K562 (cell line): ENCODE measurements at regions not wholly inside any gene's neighbourhood (a gene's known extent, or its start where the extent isn't known, plus 50 kb on each side); places are given as distances from the start of the nearest gene placed in this dataset.

Experiments used
- ATAC-seq: fragments of 200-7000 bp; cut with Tn5 transposase; 3 replicates; pipeline ENCODE4 v1.9.1; 2020; ENCODE audit warnings: moderate library complexity
- BruUV-seq: library from RNA; stranded (reverse); fragments of 400-500 nt; replicated peaks from 2 replicates; lab custom pipeline; 2021; lab: Mats Ljungman, UMichigan
- CTCF ChIA-PET: fragments of 300-600 bp; formaldehyde crosslinking; extraction: SDS; loops from one replicate; lab custom pipeline; 2021; ENCODE audit warnings: low intra/inter-chr PET ratio; lab: Yijun Ruan, JAX
- POLR2A ChIA-PET: fragments of 300-600, 350-650 bp; sonication (Branson Sonifier 250); formaldehyde crosslinking; extraction: SDS; loops from one replicate; lab custom pipeline; 2021; ENCODE audit warnings: antibody characterized with exemption, inconsistent platforms; lab: Yijun Ruan, JAX
- DNase-seq, 4 experiments: peaks; one replicate each; pipeline versions ENCODE4 v3.0.0 to v3.0.0-alpha.2; 2011 to 2018; ENCODE audit warnings: low spot score in 3 of 4, mixed read lengths in 3 of 4; ENCODE audit errors: extremely low read depth in 1 of 4
- FAIRE-seq: peaks from 2 replicates; lab custom pipeline; 2011; peaks lifted over from hg19 to GRCh38; lab: Jason Lieb, UNC
- H2AFZ ChIP-seq: 2 replicates; pipeline ENCODE4 v1.6.0; 2011; ENCODE audit warnings: low read depth, low read length, control low read depth, inconsistent platforms
- H3K27ac ChIP-seq: fragments of 200-600 bp; 3 replicates; pipeline ENCODE4 v1.8.0; 2011; ENCODE audit warnings: low read depth, mild to moderate bottlenecking, control low read depth, inconsistent platforms, low read length, moderate library complexity, mixed read lengths; ENCODE audit errors: extremely low read depth
- H3K27me3 ChIP-seq, 2 experiments: fragments of 300-600 bp in 1 of 2; 2 replicates in 1 of 2; 3 replicates in 1 of 2; pipeline versions ENCODE4 v1.6.0 to v1.8.0; 2011; ENCODE audit warnings: inconsistent platforms in 2 of 2, low read length in 2 of 2, mild to moderate bottlenecking in 1 of 2, mixed read lengths in 1 of 2, moderate library complexity in 1 of 2; ENCODE audit not compliant: control insufficient read depth in 2 of 2, insufficient read depth in 2 of 2
- H3K36me3 ChIP-seq: fragments of 300-600 bp; 3 replicates; pipeline ENCODE4 v1.8.0; 2011; ENCODE audit warnings: mild to moderate bottlenecking, low read length, inconsistent platforms; ENCODE audit not compliant: control insufficient read depth, insufficient read depth
- H3K4me1 ChIP-seq, 2 experiments: fragments of 200-600 bp in 1 of 2; replicated peaks in 1 of 2; 2 replicates in 1 of 2; 3 replicates in 1 of 2; pipeline versions ENCODE4 v1.5.1 to v1.8.0; 2011; ENCODE audit warnings: inconsistent platforms in 2 of 2, low read length in 2 of 2, mild to moderate bottlenecking in 1 of 2, mixed read lengths in 1 of 2, moderate library complexity in 1 of 2; ENCODE audit not compliant: control insufficient read depth in 2 of 2, insufficient read depth in 2 of 2
- H3K4me2 ChIP-seq: 2 replicates; pipeline ENCODE4 v1.6.1; 2011; ENCODE audit warnings: low read length, control low read depth, inconsistent platforms, mixed read lengths; ENCODE audit not compliant: insufficient read depth
- H3K4me3 ChIP-seq: fragments of 200-600 bp; sonication (generic), shearing (Covaris generic); 2 replicates; pipeline ENCODE4 v1.5.1; 2016; ENCODE audit warnings: control low read depth, inconsistent platforms
- H3K79me2 ChIP-seq: fragments of 200-600 bp; 3 replicates; pipeline ENCODE4 v1.8.0; 2011; ENCODE audit warnings: low read length, inconsistent platforms; ENCODE audit not compliant: control insufficient read depth, insufficient read depth
- H3K9ac ChIP-seq, 2 experiments: 2 replicates each; pipeline versions ENCODE4 v1.6.0 to v1.6.1; 2011; ENCODE audit warnings: low read depth in 2 of 2, low read length in 2 of 2, control low read depth in 1 of 2, inconsistent platforms in 1 of 2, mild to moderate bottlenecking in 1 of 2, mixed read lengths in 1 of 2; ENCODE audit not compliant: insufficient read depth in 1 of 2
- H3K9me1 ChIP-seq: one replicate; pipeline ENCODE4 v1.6.0; 2011; ENCODE audit warnings: inconsistent platforms, mild to moderate bottlenecking, low read length, moderate library complexity; ENCODE audit not compliant: control insufficient read depth, insufficient read depth
- H3K9me3 ChIP-seq: replicated peaks from 2 replicates; pipeline ENCODE4 v1.5.1; 2011; ENCODE audit warnings: low read depth, low read length, inconsistent platforms; ENCODE audit not compliant: control insufficient read depth, insufficient read depth
- H4K20me1 ChIP-seq: replicated peaks from 2 replicates; pipeline ENCODE4 v1.6.1; 2011; ENCODE audit warnings: low read length, inconsistent platforms, mixed read lengths; ENCODE audit not compliant: control insufficient read depth, insufficient read depth
- PHF20 ChIP-seq: fragments of 450-650 bp; IDR thresholded peaks from 2 replicates; pipeline ENCODE4 v1.6.1; 2018; ENCODE audit not compliant: partially characterized antibody
- SIRT6 ChIP-seq: IDR thresholded peaks from one replicate; pipeline ENCODE4 v1.6.1; 2012; ENCODE audit warnings: low read depth, mild to moderate bottlenecking, control low read depth, inconsistent platforms, low read length, moderate library complexity
- ZFX ChIP-seq: sonication (generic); formaldehyde crosslinking; IDR thresholded peaks from 2 replicates; pipeline ENCODE4 v1.8.0; 2022; ENCODE audit warnings: mild to moderate bottlenecking, missing genetic modification reagents, moderate library complexity
- ZNF274 ChIP-seq: IDR thresholded peaks from 2 replicates; pipeline ENCODE4 v1.6.1; 2011; ENCODE audit warnings: low read depth, mild to moderate bottlenecking, low read length, moderate library complexity, borderline replicate concordance
- WGBS: fragments of 100-300 bp; shearing (Covaris generic); methylation state at CpG from one replicate; pipeline ENCODE4 v1.1.6; 2016; ENCODE audit warnings: low coverage, mixed read lengths; ENCODE audit not compliant: insufficient coverage; ENCODE audit errors: missing lambda C conversion rate; 5-methylcytosine and 5-hydroxymethylcytosine counted together
- in situ Hi-C: fragments of 300-500 bp; cut with MboI; formaldehyde crosslinking; loops from 4 replicates; pipeline ENCODE4 v1.15.0; 2018; ENCODE audit warnings: inconsistent platforms, mixed read lengths
- intact Hi-C: fragments of 100-400 bp; cut with micrococcal nuclease; formaldehyde crosslinking; loops from 2 replicates; pipeline ENCODE4 v1.14.2; 2022
- TF ChIP-seq, protein P1 (sequence below): sonication (generic); formaldehyde crosslinking; IDR thresholded peaks from 2 replicates; pipeline ENCODE4 v1.8.1; 2023; ENCODE audit warnings: mild to moderate bottlenecking, missing genetic modification reagents
- TF ChIP-seq, protein P2 (sequence below): fragments of 450-650 bp; formaldehyde crosslinking; IDR thresholded peaks from 2 replicates; pipeline ENCODE4 v1.4.0; 2020; ENCODE audit warnings: mild to moderate bottlenecking, moderate library complexity
- TF ChIP-seq, protein P3 (sequence below): sonication (generic); formaldehyde crosslinking; IDR thresholded peaks from 2 replicates; pipeline ENCODE4 v1.4.0; 2020; ENCODE audit warnings: mild to moderate bottlenecking, missing genetic modification reagents
- TF ChIP-seq, protein P4 (sequence below), 2 experiments: fragments of 150-350 bp in 1 of 2; IDR thresholded peaks; 2 replicates each; pipeline ENCODE4 v1.6.1; 2012 to 2016; ENCODE audit warnings: low read depth in 2 of 2, low read length in 2 of 2, mild to moderate bottlenecking in 1 of 2, moderate library complexity in 1 of 2
- TF ChIP-seq, protein P5 (sequence below): fragments of 450-650 bp; IDR thresholded peaks from 2 replicates; pipeline ENCODE4 v1.6.1; 2014; ENCODE audit warnings: low read depth, mild to moderate bottlenecking, moderate library complexity, borderline replicate concordance

DNA sequence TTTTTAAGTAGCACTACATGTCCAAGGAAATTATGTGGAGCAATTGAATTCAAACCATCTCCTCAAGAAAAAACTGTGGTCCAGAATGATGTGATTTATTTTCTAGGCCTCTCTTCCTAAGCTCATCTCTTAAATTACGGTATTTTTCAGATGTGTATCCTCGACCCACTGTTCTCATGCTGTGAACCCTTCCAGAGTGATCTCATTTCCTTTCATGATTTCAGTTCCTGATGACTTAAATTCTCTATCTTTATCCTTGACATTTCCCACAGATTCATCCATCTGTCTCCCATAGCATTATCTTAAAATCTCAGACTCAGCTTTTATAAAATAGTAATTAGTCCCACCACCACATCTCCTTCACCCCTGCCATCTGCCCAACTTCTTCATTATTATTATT lies 117.6 kb upstream of the SPRY2 start:
- H3K4me2 ChIP-seq, result no peak overlapping the region
- TF ChIP-seq SIRT6 (no peak), PHF20 (no peak), ZNF274 (no peak), ZFX (CRISPR knock-in tag) (no peak)
- TF ChIP-seq, protein P1, sequence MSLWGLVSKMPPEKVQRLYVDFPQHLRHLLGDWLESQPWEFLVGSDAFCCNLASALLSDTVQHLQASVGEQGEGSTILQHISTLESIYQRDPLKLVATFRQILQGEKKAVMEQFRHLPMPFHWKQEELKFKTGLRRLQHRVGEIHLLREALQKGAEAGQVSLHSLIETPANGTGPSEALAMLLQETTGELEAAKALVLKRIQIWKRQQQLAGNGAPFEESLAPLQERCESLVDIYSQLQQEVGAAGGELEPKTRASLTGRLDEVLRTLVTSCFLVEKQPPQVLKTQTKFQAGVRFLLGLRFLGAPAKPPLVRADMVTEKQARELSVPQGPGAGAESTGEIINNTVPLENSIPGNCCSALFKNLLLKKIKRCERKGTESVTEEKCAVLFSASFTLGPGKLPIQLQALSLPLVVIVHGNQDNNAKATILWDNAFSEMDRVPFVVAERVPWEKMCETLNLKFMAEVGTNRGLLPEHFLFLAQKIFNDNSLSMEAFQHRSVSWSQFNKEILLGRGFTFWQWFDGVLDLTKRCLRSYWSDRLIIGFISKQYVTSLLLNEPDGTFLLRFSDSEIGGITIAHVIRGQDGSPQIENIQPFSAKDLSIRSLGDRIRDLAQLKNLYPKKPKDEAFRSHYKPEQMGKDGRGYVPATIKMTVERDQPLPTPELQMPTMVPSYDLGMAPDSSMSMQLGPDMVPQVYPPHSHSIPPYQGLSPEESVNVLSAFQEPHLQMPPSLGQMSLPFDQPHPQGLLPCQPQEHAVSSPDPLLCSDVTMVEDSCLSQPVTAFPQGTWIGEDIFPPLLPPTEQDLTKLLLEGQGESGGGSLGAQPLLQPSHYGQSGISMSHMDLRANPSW (CRISPR knock-in tag), result no peak
- TF ChIP-seq, protein P2, sequence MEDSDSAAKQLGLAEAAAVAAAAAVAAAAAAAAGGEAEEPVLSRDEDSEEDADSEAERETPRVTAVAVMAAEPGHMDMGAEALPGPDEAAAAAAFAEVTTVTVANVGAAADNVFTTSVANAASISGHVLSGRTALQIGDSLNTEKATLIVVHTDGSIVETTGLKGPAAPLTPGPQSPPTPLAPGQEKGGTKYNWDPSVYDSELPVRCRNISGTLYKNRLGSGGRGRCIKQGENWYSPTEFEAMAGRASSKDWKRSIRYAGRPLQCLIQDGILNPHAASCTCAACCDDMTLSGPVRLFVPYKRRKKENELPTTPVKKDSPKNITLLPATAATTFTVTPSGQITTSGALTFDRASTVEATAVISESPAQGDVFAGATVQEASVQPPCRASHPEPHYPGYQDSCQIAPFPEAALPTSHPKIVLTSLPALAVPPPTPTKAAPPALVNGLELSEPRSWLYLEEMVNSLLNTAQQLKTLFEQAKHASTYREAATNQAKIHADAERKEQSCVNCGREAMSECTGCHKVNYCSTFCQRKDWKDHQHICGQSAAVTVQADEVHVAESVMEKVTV (CRISPR knock-in tag), result no peak
- TF ChIP-seq, protein P3, sequence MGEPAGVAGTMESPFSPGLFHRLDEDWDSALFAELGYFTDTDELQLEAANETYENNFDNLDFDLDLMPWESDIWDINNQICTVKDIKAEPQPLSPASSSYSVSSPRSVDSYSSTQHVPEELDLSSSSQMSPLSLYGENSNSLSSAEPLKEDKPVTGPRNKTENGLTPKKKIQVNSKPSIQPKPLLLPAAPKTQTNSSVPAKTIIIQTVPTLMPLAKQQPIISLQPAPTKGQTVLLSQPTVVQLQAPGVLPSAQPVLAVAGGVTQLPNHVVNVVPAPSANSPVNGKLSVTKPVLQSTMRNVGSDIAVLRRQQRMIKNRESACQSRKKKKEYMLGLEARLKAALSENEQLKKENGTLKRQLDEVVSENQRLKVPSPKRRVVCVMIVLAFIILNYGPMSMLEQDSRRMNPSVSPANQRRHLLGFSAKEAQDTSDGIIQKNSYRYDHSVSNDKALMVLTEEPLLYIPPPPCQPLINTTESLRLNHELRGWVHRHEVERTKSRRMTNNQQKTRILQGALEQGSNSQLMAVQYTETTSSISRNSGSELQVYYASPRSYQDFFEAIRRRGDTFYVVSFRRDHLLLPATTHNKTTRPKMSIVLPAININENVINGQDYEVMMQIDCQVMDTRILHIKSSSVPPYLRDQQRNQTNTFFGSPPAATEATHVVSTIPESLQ (CRISPR knock-in tag), result no peak
- TF ChIP-seq, protein P4, sequence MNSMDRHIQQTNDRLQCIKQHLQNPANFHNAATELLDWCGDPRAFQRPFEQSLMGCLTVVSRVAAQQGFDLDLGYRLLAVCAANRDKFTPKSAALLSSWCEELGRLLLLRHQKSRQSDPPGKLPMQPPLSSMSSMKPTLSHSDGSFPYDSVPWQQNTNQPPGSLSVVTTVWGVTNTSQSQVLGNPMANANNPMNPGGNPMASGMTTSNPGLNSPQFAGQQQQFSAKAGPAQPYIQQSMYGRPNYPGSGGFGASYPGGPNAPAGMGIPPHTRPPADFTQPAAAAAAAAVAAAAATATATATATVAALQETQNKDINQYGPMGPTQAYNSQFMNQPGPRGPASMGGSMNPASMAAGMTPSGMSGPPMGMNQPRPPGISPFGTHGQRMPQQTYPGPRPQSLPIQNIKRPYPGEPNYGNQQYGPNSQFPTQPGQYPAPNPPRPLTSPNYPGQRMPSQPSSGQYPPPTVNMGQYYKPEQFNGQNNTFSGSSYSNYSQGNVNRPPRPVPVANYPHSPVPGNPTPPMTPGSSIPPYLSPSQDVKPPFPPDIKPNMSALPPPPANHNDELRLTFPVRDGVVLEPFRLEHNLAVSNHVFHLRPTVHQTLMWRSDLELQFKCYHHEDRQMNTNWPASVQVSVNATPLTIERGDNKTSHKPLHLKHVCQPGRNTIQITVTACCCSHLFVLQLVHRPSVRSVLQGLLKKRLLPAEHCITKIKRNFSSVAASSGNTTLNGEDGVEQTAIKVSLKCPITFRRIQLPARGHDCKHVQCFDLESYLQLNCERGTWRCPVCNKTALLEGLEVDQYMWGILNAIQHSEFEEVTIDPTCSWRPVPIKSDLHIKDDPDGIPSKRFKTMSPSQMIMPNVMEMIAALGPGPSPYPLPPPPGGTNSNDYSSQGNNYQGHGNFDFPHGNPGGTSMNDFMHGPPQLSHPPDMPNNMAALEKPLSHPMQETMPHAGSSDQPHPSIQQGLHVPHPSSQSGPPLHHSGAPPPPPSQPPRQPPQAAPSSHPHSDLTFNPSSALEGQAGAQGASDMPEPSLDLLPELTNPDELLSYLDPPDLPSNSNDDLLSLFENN (IDR thresholded peaks at IDR 0.05; ENCODE audit: low read depth in 2 of 2, low read length in 2 of 2), result no peak
- TF ChIP-seq, protein P5, sequence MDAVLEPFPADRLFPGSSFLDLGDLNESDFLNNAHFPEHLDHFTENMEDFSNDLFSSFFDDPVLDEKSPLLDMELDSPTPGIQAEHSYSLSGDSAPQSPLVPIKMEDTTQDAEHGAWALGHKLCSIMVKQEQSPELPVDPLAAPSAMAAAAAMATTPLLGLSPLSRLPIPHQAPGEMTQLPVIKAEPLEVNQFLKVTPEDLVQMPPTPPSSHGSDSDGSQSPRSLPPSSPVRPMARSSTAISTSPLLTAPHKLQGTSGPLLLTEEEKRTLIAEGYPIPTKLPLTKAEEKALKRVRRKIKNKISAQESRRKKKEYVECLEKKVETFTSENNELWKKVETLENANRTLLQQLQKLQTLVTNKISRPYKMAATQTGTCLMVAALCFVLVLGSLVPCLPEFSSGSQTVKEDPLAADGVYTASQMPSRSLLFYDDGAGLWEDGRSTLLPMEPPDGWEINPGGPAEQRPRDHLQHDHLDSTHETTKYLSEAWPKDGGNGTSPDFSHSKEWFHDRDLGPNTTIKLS, result no peak

More for the DNA sequence above, 117.6 kb upstream of the SPRY2 start:
- DNase-seq, result no peak
- no peaks in the 10 kb centered on the region for H3K27me3 ChIP-seq
- ATAC-seq, result no peak
- POLR2A ChIA-PET, result no interaction called here
- H3K4me1 ChIP-seq, result no peaks in the 10 kb centered on the region
- H3K4me3 ChIP-seq, result no peak overlapping the region
- FAIRE-seq, result no peak
- CTCF ChIA-PET, result no interaction called here
- H3K79me2 ChIP-seq, result no peaks in the 10 kb centered on the region
- no peaks in the 10 kb centered on the region for H4K20me1 ChIP-seq
- no peak overlapping the region for H3K9ac ChIP-seq
- H3K9me3 ChIP-seq, result no peaks in the 10 kb centered on the region
- no peak overlapping the region for H3K27ac ChIP-seq
- BruUV-seq, result no TSS peak
- no peak overlapping the region for H2AFZ ChIP-seq
- H3K36me3 ChIP-seq, result no peaks in the 10 kb centered on the region
- H3K9me1 ChIP-seq, result no peaks in the 10 kb centered on the region
- in situ Hi-C loops, result no loop called here
- intact Hi-C loops, result no loop called here
- WGBS, result 0% methylated on average over 2 of the region's 2 CpGs
